B cell (primary cell): ENCODE measurements at regions not wholly inside any gene's neighbourhood (a gene's known extent, or its start where the extent isn't known, plus 50 kb on each side); places are given as distances from the start of the nearest gene placed in this dataset.

Experiments used
- ATAC-seq: fragments of 200-7000 bp; cut with Tn5 transposase; one replicate; pipeline ENCODE4 v1.10.0; 2021; ENCODE audit warnings: low read depth, mild to moderate bottlenecking, moderate number of reproducible peaks, moderate library complexity
- CTCF ChIA-PET: fragments of 350-600 bp; sonication (Branson Sonifier 250); formaldehyde crosslinking; loops from one replicate; lab custom pipeline; 2021; ENCODE audit warnings: antibody characterized with exemption, inconsistent platforms; lab: Charles Lee
- POLR2A ChIA-PET: fragments of 350-600 bp; sonication (Branson Sonifier 250); formaldehyde crosslinking; loops from one replicate; lab custom pipeline; 2021; ENCODE audit warnings: antibody characterized with exemption; lab: Charles Lee
- DNase-seq: peaks from one replicate; pipeline ENCODE4 v3.0.0; 2013
- H2AFZ ChIP-seq: 2 replicates; pipeline ENCODE4 v1.6.1; 2012; ENCODE audit warnings: mild to moderate bottlenecking, low read depth, low read length; ENCODE audit not compliant: insufficient read depth, poor library complexity, severe bottlenecking
- H3K27ac ChIP-seq, 2 donors: 1 replicate in 1 of 2; 2 replicates in 1 of 2; pipeline ENCODE4 v1.5.1; 2012 to 2013; ENCODE audit warnings: low read length in 2 of 2, mild to moderate bottlenecking in 2 of 2, moderate library complexity in 1 of 2
- H3K27me3 ChIP-seq, 4 experiments: fragments of 200-600 bp in 1 of 4; sonication (generic) in 1 of 4; replicated peaks in 1 of 4; 1 replicate in 2 of 4; 2 replicates in 2 of 4; pipeline versions ENCODE4 v1.6.1 to v1.7.0; 2013 to 2016; ENCODE audit warnings: low read length in 3 of 4, mild to moderate bottlenecking in 2 of 4, mixed read lengths in 1 of 4, moderate library complexity in 1 of 4; ENCODE audit not compliant: insufficient read depth in 4 of 4, control insufficient read depth in 3 of 4; ENCODE audit errors: control extremely low read depth in 1 of 4
- H3K36me3 ChIP-seq, 2 experiments: replicated peaks in 1 of 2; 1 replicate in 1 of 2; 2 replicates in 1 of 2; pipeline versions ENCODE4 v1.6.1 to v1.7.1; 2013; ENCODE audit warnings: low read length in 1 of 2; ENCODE audit not compliant: insufficient read depth in 2 of 2, control insufficient read depth in 1 of 2; ENCODE audit errors: control extremely low read depth in 1 of 2, extremely low read depth in 1 of 2
- H3K4me1 ChIP-seq, 2 donors: fragments of 200-600 bp in 1 of 2; sonication (generic) in 1 of 2; 1 replicate in 1 of 2; 2 replicates in 1 of 2; pipeline versions ENCODE4 v1.5.1 to v1.6.1; 2013 to 2017; ENCODE audit warnings: low read length in 2 of 2; ENCODE audit not compliant: control insufficient read depth in 2 of 2, insufficient read depth in 2 of 2
- H3K4me2 ChIP-seq: replicated peaks from 2 replicates; pipeline ENCODE3; 2012; ENCODE audit warnings: mild to moderate bottlenecking, low read depth, low read length; ENCODE audit not compliant: poor library complexity, severe bottlenecking
- H3K4me3 ChIP-seq, 5 experiments: fragments of 200-600 bp in 1 of 5; sonication (generic) in 1 of 5; 1 replicate in 3 of 5; 2 replicates in 2 of 5; pipeline versions ENCODE4 v1.5.1 to v1.7.0; 2011 to 2016; ENCODE audit warnings: low read length in 4 of 5, mild to moderate bottlenecking in 4 of 5, low read depth in 2 of 5, control low read depth in 1 of 5, moderate library complexity in 1 of 5; ENCODE audit not compliant: insufficient read depth in 1 of 5; ENCODE audit errors: control extremely low read depth in 1 of 5, extremely low read depth in 1 of 5
- H3K79me2 ChIP-seq: fragments of 200-600 bp; sonication (generic); one replicate; pipeline ENCODE4 v1.6.0; 2016; ENCODE audit warnings: low read length; ENCODE audit not compliant: control insufficient read depth, insufficient read depth
- H3K9ac ChIP-seq: fragments of 200-600 bp; sonication (generic); 2 replicates; pipeline ENCODE4 v1.6.1; 2017; ENCODE audit warnings: mild to moderate bottlenecking, low read length, moderate library complexity
- H3K9me3 ChIP-seq, 3 donors: one replicate each; pipeline versions ENCODE4 v1.6.1 to v1.7.1; 2013; ENCODE audit warnings: low read length in 2 of 3; ENCODE audit not compliant: control insufficient read depth in 2 of 3, insufficient read depth in 1 of 3; ENCODE audit errors: control extremely low read depth in 1 of 3
- H4K20me1 ChIP-seq: 2 replicates; pipeline ENCODE4 v1.6.0; 2012; ENCODE audit warnings: mild to moderate bottlenecking, low read length; ENCODE audit not compliant: insufficient read depth, control insufficient read depth, poor library complexity, severe bottlenecking
- H3K27ac Mint-ChIP-seq: one replicate; pipeline ENCODE4 v1.8.0; 2021; ENCODE audit warnings: mixed read lengths
- H3K27me3 Mint-ChIP-seq: one replicate; pipeline ENCODE4 v1.8.0; 2021; ENCODE audit warnings: mixed read lengths
- H3K4me1 Mint-ChIP-seq: one replicate; pipeline ENCODE4 v1.8.0; 2021; ENCODE audit warnings: mixed read lengths
- H3K4me3 Mint-ChIP-seq: one replicate; pipeline ENCODE4 v1.8.0; 2021; ENCODE audit warnings: mixed read lengths
- H3K9me3 Mint-ChIP-seq: one replicate; pipeline ENCODE4 v1.8.0; 2022; ENCODE audit warnings: mixed read lengths; ENCODE audit not compliant: insufficient read depth
- EZH2 ChIP-seq: IDR thresholded peaks from 2 replicates; pipeline ENCODE4 v1.6.1; 2012; ENCODE audit warnings: borderline replicate concordance, low read depth, mild to moderate bottlenecking, moderate library complexity, low read length; ENCODE audit not compliant: insufficient read depth, poor library complexity, severe bottlenecking
- WGBS: methylation state at CpG from one replicate; pipeline ENCODE4 v1.1.5; 2013; ENCODE audit warnings: missing lambda C conversion rate; ENCODE audit not compliant: insufficient coverage; 5-methylcytosine and 5-hydroxymethylcytosine counted together
- intact Hi-C: fragments of 100-400 bp; cut with micrococcal nuclease; formaldehyde crosslinking; loops from one replicate; pipeline ENCODE4 v1.10.0; 2022
- TF ChIP-seq, protein P1 (sequence below): fragments of 200-600 bp; IDR thresholded peaks from one replicate; pipeline ENCODE4 v1.8.0; 2022; ENCODE audit warnings: antibody characterized with exemption, mild to moderate bottlenecking

GRCh38 chr20:11337361-11338130 is 580.1 kb upstream of the BTBD3 start:
- Mint-ChIP-seq H3K4me1 (no peaks in the 10 kb centered on the region), H3K4me3 (no peak overlapping the region), H3K27ac (no peak overlapping the region), H3K9me3 (no peaks in the 10 kb centered on the region), H3K27me3 (no peaks in the 10 kb centered on the region)
- TF ChIP-seq, protein P1, sequence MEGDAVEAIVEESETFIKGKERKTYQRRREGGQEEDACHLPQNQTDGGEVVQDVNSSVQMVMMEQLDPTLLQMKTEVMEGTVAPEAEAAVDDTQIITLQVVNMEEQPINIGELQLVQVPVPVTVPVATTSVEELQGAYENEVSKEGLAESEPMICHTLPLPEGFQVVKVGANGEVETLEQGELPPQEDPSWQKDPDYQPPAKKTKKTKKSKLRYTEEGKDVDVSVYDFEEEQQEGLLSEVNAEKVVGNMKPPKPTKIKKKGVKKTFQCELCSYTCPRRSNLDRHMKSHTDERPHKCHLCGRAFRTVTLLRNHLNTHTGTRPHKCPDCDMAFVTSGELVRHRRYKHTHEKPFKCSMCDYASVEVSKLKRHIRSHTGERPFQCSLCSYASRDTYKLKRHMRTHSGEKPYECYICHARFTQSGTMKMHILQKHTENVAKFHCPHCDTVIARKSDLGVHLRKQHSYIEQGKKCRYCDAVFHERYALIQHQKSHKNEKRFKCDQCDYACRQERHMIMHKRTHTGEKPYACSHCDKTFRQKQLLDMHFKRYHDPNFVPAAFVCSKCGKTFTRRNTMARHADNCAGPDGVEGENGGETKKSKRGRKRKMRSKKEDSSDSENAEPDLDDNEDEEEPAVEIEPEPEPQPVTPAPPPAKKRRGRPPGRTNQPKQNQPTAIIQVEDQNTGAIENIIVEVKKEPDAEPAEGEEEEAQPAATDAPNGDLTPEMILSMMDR: no peak
- TF ChIP-seq EZH2: no peak
- WGBS: 58% methylated on average over 3 of the region's 4 CpGs
- DNase-seq: no peak
- Histone ChIP-seq H3K27me3 (no peaks in the 10 kb centered on the region), H3K27ac (no peak overlapping the region), H3K4me1 (no peaks in the 10 kb centered on the region), H3K9me3 (no peaks in the 10 kb centered on the region), H3K4me3 (no peak overlapping the region), H3K9ac (no peak overlapping the region), H3K4me2 (no peak overlapping the region), H3K79me2 (no peaks in the 10 kb centered on the region), H4K20me1 (no peaks in the 10 kb centered on the region), H2AFZ (no peak overlapping the region), H3K36me3 (no peaks in the 10 kb centered on the region)
- ChIA-PET CTCF (no interaction called here), POLR2A (no interaction called here)
- intact Hi-C loops: no loop called here
- ATAC-seq: no peak

DNA sequence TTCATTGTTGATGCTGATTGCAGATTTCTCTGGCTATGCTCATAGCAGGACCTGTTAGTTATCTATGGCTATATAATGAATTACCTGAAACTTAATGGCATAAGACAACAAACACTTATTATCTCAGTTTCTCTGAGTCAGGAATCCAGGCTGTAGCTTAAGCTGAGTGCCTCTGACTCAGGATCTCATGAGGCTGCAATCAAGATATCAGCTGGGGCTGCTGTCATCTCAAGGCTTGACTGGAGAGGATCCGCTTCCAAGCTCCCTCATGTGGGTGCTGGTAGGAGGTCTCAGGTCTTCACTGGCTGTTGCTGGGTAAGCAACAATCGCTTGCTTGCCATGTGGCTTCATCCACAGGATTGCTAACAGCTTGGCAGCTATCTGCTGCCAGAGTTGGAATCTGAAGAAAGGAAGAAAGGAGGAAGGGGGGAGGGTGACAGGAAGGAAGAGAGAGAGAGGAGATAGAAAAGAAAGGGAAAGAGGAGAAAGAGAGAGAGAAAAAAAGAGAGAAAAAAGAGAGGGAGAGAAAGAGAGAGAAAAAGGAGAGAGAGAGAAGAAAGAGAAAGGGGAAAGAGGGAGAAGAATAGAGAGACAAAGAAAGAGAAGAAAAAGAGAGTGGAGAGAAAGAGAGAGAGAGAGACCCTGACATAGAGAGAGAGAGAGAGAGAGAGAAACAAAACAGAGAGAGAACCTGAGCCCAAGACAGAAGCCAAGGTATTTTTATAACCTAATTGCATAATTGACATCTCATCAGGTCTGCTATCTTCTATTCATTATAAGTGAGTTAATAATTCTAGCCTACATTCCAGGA is 579.0 kb upstream of the BTBD3 start:
- no peak overlapping the region for H3K27ac Mint-ChIP-seq
- no peaks in the 10 kb centered on the region for H3K9me3 Mint-ChIP-seq
- no peak overlapping the region for H3K4me3 Mint-ChIP-seq
- H4K20me1 ChIP-seq: no peaks in the 10 kb centered on the region
- H3K79me2 ChIP-seq: no peaks in the 10 kb centered on the region
- no peaks in the 10 kb centered on the region for H3K27me3 ChIP-seq
- intact Hi-C loops: no loop called here
- H3K27me3 Mint-ChIP-seq: no peaks in the 10 kb centered on the region
- ATAC-seq: no peak
- ChIA-PET CTCF (no interaction called here), POLR2A (no interaction called here)
- TF ChIP-seq, protein P1: no peak
- no peak for TF ChIP-seq EZH2
- no peaks in the 10 kb centered on the region for H3K36me3 ChIP-seq
- no peak overlapping the region for H3K4me3 ChIP-seq
- no peaks in the 10 kb centered on the region for H3K9me3 ChIP-seq
- H3K9ac ChIP-seq: no peak overlapping the region
- no peaks in the 10 kb centered on the region for H3K4me1 ChIP-seq
- no peak overlapping the region for H3K27ac ChIP-seq
- no peak overlapping the region for H3K4me2 ChIP-seq
- H3K4me1 Mint-ChIP-seq: no peaks in the 10 kb centered on the region
- no peak overlapping the region for H2AFZ ChIP-seq
- no peak for DNase-seq
- 100% methylated on average over 2 of the region's 2 CpGs for WGBS
